IgD-negative memory B cell (primary cell): ENCODE measurements at regions not wholly inside any gene's neighbourhood (a gene's known extent, or its start where the extent isn't known, plus 50 kb on each side); places are given as distances from the start of the nearest gene placed in this dataset.

ENCODE experiments used
- H3K27ac Mint-ChIP-seq, 3 donors: one replicate each; pipeline ENCODE4 v1.8.0; 2020 to 2022; ENCODE audit warnings: mild to moderate bottlenecking in 3 of 3, mixed read lengths in 3 of 3, moderate library complexity in 1 of 3
- H3K27me3 Mint-ChIP-seq: one replicate; pipeline ENCODE4 v1.8.0; 2021; ENCODE audit warnings: mixed read lengths
- H3K36me3 Mint-ChIP-seq: one replicate; pipeline ENCODE4 v1.8.0; 2020; ENCODE audit warnings: mild to moderate bottlenecking, mixed read lengths
- H3K4me1 Mint-ChIP-seq, 3 donors: one replicate each; pipeline ENCODE4 v1.8.0; 2020 to 2022; ENCODE audit warnings: mixed read lengths in 3 of 3, mild to moderate bottlenecking in 1 of 3
- H3K4me3 Mint-ChIP-seq, 4 donors: one replicate each; pipeline ENCODE4 v1.8.0; 2020 to 2022; ENCODE audit warnings: mild to moderate bottlenecking in 4 of 4, mixed read lengths in 4 of 4, moderate library complexity in 3 of 4
- H3K9me3 Mint-ChIP-seq, 3 donors: one replicate each; pipeline ENCODE4 v1.8.0; 2020 to 2021; ENCODE audit warnings: mixed read lengths in 3 of 3, mild to moderate bottlenecking in 1 of 3

- peaks cover 0 to 3% (median 0%) of the 10 kb centered on the region in 3 donors for H3K9me3 Mint-ChIP-seq
- no peaks in the 10 kb centered on the region for H3K36me3 Mint-ChIP-seq
- H3K27ac Mint-ChIP-seq, result no peak overlapping the region
- no peak overlapping the region for H3K4me3 Mint-ChIP-seq
- H3K27me3 Mint-ChIP-seq, result peaks cover 4% of the 10 kb centered on the region
- no peaks in the 10 kb centered on the region for H3K4me1 Mint-ChIP-seq
These were observed 686.9 kb upstream of the CITED2 start for GRCh38 chr6:140061110-140062042.

- H3K4me3 Mint-ChIP-seq, result no peak overlapping the region
- no peaks in the 10 kb centered on the region for H3K4me1 Mint-ChIP-seq
- H3K36me3 Mint-ChIP-seq, result no peaks in the 10 kb centered on the region
- H3K9me3 Mint-ChIP-seq, result peaks cover 0 to 3% (median 0%) of the 10 kb centered on the region in 3 donors
- H3K27me3 Mint-ChIP-seq, result peaks cover 2% of the 10 kb centered on the region
- no peak overlapping the region for H3K27ac Mint-ChIP-seq
These were observed 685.5 kb upstream of the CITED2 start for GRCh38 chr6:140059947-140060346.

GRCh38 chr6:140058863-140059262 lies 684.4 kb upstream of the CITED2 start:
- no peak overlapping the region for H3K27ac Mint-ChIP-seq
- peaks cover 0 to 3% (median 0%) of the 10 kb centered on the region in 3 donors for H3K9me3 Mint-ChIP-seq
- H3K4me1 Mint-ChIP-seq, result no peaks in the 10 kb centered on the region
- peaks cover 1% of the 10 kb centered on the region for H3K27me3 Mint-ChIP-seq
- no peak overlapping the region for H3K4me3 Mint-ChIP-seq
- H3K36me3 Mint-ChIP-seq, result no peaks in the 10 kb centered on the region

GRCh38 chr6:140052736-140053729 lies 678.6 kb upstream of the CITED2 start:
- H3K4me1 Mint-ChIP-seq, result no peaks in the 10 kb centered on the region
- H3K9me3 Mint-ChIP-seq, result no peaks in the 10 kb centered on the region
- H3K36me3 Mint-ChIP-seq, result no peaks in the 10 kb centered on the region
- H3K27me3 Mint-ChIP-seq, result peaks cover 4% of the 10 kb centered on the region
- no peak overlapping the region for H3K4me3 Mint-ChIP-seq
- H3K27ac Mint-ChIP-seq, result no peak overlapping the region

GRCh38 chr6:140051521-140052512 lies 677.4 kb upstream of the CITED2 start:
- Mint-ChIP-seq H3K27ac (no peak overlapping the region), H3K36me3 (no peaks in the 10 kb centered on the region), H3K4me1 (peaks cover 0 to 1% (median 0%) of the 10 kb centered on the region in 3 donors), H3K9me3 (no peaks in the 10 kb centered on the region), H3K4me3 (no peak overlapping the region), H3K27me3 (peaks cover 4% of the 10 kb centered on the region)

GRCh38 chr6:140050101-140050995 lies 675.9 kb upstream of the CITED2 start:
- no peaks in the 10 kb centered on the region for H3K36me3 Mint-ChIP-seq

GRCh38 chr6:140049251-140049650 lies 674.8 kb upstream of the CITED2 start:
- no peak overlapping the region for H3K4me3 Mint-ChIP-seq
- H3K36me3 Mint-ChIP-seq, result no peaks in the 10 kb centered on the region
- H3K27me3 Mint-ChIP-seq, result peaks cover 4% of the 10 kb centered on the region
- no peak overlapping the region for H3K27ac Mint-ChIP-seq
- H3K4me1 Mint-ChIP-seq, result peaks cover 0 to 1% (median 0%) of the 10 kb centered on the region in 3 donors
- H3K9me3 Mint-ChIP-seq, result no peaks in the 10 kb centered on the region

More at GRCh38 chr6:140050101-140050995, 675.9 kb upstream of the CITED2 start:
- Mint-ChIP-seq H3K27me3 (peaks cover 4% of the 10 kb centered on the region), H3K9me3 (no peaks in the 10 kb centered on the region), H3K27ac (no peak overlapping the region), H3K4me1 (peaks cover 0 to 1% (median 0%) of the 10 kb centered on the region in 3 donors), H3K4me3 (no peak overlapping the region)

GRCh38 chr6:140048202-140048790 lies 673.8 kb upstream of the CITED2 start:
- Mint-ChIP-seq H3K36me3 (no peaks in the 10 kb centered on the region), H3K4me3 (no peak overlapping the region), H3K27ac (no peak overlapping the region), H3K9me3 (no peaks in the 10 kb centered on the region), H3K27me3 (peaks cover 4% of the 10 kb centered on the region), H3K4me1 (peaks cover 0 to 1% (median 0%) of the 10 kb centered on the region in 3 donors)

GRCh38 chr6:140047321-140047720 lies 672.9 kb upstream of the CITED2 start:
- no peak overlapping the region for H3K4me3 Mint-ChIP-seq
- no peaks in the 10 kb centered on the region for H3K36me3 Mint-ChIP-seq
- H3K4me1 Mint-ChIP-seq, result peaks cover 0 to 1% (median 0%) of the 10 kb centered on the region in 3 donors
- no peak overlapping the region for H3K27ac Mint-ChIP-seq
- H3K9me3 Mint-ChIP-seq, result no peaks in the 10 kb centered on the region
- H3K27me3 Mint-ChIP-seq, result peaks cover 4% of the 10 kb centered on the region

GRCh38 chr6:140046016-140046632 lies 671.7 kb upstream of the CITED2 start:
- Mint-ChIP-seq H3K4me3 (no peak overlapping the region), H3K4me1 (peaks cover 0 to 1% (median 0%) of the 10 kb centered on the region in 3 donors), H3K27ac (no peak overlapping the region), H3K36me3 (no peaks in the 10 kb centered on the region), H3K27me3 (peaks cover 3% of the 10 kb centered on the region), H3K9me3 (no peaks in the 10 kb centered on the region)

GRCh38 chr6:140045116-140045515 lies 670.7 kb upstream of the CITED2 start:
- Mint-ChIP-seq H3K36me3 (no peaks in the 10 kb centered on the region), H3K4me1 (peaks cover 0 to 2% (median 1%) of the 10 kb centered on the region in 3 donors), H3K27me3 (peaks cover 2% of the 10 kb centered on the region), H3K27ac (no peak overlapping the region), H3K9me3 (no peaks in the 10 kb centered on the region), H3K4me3 (no peak overlapping the region)

GRCh38 chr6:140044626-140045025 lies 670.2 kb upstream of the CITED2 start:
- Mint-ChIP-seq H3K36me3 (no peaks in the 10 kb centered on the region), H3K9me3 (no peaks in the 10 kb centered on the region), H3K4me3 (peak overlapping the region in 1 of 4 donors; percentile 66), H3K4me1 (peaks cover 0 to 2% (median 1%) of the 10 kb centered on the region in 3 donors), H3K27me3 (peaks cover 2% of the 10 kb centered on the region), H3K27ac (no peak overlapping the region)
